ENCODE measurements at regions not wholly inside any gene's neighbourhood (a gene's known extent, or its start where the extent isn't known, plus 50 kb on each side); places are given as distances from the start of the nearest gene placed in this dataset.

DNA sequence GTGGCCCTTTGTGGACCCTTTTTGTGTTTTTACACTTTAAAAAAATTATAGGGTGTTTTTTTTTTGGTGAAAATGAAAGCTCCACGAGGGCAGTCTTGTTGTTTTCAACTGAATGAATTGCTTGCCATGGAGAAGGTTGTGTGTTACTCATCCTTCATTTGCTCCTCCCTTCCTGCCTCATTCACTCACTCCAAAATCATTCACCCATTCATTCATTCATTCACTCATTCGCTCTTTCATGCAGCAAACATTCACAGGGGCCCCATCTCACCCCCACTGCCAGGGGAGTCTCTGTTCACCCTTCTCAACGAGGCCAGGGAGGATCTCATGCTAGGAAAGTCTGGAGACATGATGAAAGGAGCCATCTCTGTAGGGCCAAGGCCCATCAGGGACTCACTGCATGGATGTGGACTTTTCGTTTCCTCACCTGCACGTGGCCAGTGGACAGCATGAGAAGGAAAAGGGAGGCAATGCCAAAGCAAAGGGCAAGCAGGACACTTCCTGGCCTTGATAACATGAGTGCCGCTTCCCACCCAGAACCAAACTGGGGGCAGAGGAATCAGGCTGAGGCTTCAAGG lies 62.8 kb upstream of the COL13A1 start:
- DNase-seq (ENCODE audit: low read depth in 3 of 3, low spot score in 2 of 3), result no peak

GRCh38 chr10:69739634-69740033 lies 62.1 kb upstream of the COL13A1 start:
- no peak for DNase-seq (ENCODE audit: low read depth in 3 of 3, low spot score in 2 of 3)

DNA sequence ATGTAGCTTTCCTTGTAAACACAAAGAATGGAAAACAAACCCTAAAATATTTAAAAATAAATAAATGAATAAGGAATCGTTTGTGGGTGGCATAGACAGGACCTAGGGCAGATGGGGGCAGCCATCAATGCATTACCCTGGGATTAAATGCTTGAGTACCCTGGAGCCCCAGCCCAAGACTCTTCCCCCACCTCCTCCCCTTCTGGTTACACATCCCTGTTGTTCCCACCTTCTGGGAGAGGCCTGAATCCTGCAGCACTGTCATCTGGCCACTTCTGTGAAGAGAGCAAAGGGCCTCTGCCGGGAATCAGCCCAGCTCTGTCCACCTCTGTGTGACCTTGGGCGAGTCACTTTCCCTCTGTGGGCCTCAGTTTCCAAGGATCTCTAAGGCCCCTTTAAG lies 61.6 kb upstream of the COL13A1 start:
- DNase-seq (ENCODE audit: low read depth in 3 of 3, low spot score in 2 of 3), result no peak

- DNase-seq (ENCODE audit: low read depth in 3 of 3, low spot score in 2 of 3), result no peak
Measured at GRCh38 chr10:69741252-69741651, 60.5 kb upstream of the COL13A1 start.

GRCh38 chr10:69741671-69742355 lies 59.9 kb upstream of the COL13A1 start:
- DNase-seq (ENCODE audit: low read depth in 3 of 3, low spot score in 2 of 3), result no peak

DNA sequence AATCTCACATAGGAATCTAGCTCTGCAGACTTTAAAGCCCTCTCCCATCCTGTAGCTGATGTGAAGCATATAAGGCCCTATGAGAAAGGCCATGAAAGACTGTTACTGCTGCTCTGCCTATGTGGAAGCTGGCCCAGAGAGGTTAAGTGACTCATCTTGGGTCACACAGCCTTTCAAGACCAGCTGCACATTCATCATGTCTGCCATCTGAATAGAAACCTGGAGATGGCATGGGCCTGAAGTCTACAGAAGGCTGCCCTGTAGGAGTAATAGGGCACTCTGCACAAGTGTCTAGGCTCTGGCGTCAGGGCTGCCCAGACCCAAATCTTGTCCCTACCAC lies 59.4 kb upstream of the COL13A1 start:
- no peak for DNase-seq (ENCODE audit: low read depth in 3 of 3, low spot score in 2 of 3)

DNA sequence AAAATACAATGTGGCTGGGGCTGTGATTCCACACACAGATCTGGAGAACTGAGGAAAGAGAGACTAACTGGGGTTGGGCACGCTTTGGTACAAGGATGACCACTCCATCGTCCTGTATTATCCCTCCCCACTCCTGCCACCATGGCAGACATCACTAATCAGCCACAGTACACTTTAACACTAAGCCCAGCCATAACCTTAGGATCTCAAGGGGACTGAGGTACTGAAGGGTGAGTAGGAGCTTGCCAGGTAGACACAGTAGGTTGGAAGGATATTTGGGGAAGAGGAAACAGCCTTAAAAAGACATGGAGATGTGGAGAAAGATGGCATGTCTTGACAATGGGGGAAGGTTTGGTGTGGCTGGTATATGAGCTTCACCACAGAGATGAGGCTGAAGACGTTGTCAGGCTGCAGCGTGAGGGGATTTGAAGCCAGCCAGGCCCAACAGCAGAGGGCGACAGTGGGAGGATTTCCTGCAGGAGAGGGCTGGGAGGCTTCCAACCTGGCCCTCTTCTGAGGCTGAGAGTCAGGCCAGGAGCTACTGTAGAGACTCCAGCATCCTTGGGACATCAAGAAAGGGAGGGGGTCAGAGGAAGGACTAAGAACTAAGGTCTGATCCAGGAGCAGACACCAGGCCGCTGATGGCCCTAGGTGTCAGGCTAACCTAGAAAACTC lies 58.6 kb upstream of the COL13A1 start:
- no peak for DNase-seq (ENCODE audit: low read depth in 3 of 3, low spot score in 2 of 3)

GRCh38 chr10:69744971-69745370 lies 56.7 kb upstream of the COL13A1 start:
- no peak for DNase-seq (ENCODE audit: low read depth in 3 of 3, low spot score in 2 of 3)

DNA sequence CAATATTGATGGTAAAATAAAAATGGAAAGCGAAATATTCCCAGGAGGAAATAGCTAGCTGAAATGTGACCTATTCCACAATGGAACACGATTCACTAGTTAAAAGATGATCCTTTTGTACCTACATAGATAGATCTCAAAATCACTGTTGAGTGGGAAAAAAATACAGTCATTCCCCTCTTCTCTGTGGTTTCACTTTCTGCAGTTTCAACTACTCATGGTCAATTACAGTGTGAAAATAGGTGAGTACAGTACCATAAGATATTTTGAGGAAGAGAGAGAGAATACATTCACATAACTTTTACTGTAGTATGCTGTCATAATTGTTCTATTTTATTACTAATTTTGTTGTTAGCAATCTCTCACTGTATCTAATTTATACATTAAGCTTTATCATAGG lies 56.0 kb upstream of the COL13A1 start:
- DNase-seq (ENCODE audit: low read depth in 3 of 3, low spot score in 2 of 3), result no peak

- DNase-seq (ENCODE audit: low read depth in 3 of 3, low spot score in 2 of 3), result no peak
Measured at GRCh38 chr10:69747179-69747578, 54.5 kb upstream of the COL13A1 start.

GRCh38 chr10:69748621-69749020 lies 53.1 kb upstream of the COL13A1 start:
- DNase-seq (ENCODE audit: low read depth in 3 of 3, low spot score in 2 of 3), result no peak

DNA sequence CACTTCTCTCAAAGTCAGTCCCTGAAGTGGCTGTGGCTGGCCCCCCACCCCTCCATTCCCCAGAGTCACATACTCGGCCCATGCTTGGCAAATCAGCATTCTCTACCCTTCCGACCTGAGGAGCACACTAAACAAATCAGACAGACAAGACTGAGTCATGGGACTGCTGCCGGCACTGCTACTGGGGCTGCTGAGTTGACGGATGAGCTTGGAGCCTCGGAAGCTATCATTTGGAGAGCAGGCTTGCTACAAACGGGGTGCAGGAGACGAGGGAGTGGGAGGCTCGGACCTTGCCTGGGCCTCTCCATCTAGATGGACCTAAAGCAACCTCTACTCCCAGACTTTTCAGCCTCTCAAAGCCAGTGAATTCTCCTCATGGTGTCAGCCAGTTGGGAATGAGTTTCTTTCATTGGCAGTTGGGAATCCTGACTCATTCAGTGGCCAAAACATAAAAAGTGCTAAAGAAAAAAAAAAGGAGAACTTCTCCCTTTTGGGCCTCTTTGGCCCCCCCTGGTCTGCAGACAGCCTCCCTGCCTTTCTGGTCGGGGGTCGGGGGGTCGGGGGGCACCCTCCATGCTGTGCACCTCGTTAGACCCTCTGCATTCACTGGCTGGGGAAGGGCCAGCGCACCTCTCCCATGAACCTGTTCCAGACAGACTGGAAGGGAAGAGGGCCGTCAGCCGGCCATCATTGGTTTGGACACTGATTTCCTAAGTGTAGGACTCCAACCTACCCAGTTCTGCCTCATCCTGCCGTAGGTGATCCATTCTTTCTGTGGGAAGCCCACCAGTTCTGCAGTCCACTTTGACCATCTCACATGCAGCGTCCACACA lies 52.3 kb upstream of the COL13A1 start:
- DNase-seq (ENCODE audit: low read depth in 3 of 3, low spot score in 2 of 3), result no peak

GRCh38 chr10:69750011-69750373 lies 51.7 kb upstream of the COL13A1 start:
- no peak for DNase-seq (ENCODE audit: low read depth in 3 of 3, low spot score in 2 of 3)

DNA sequence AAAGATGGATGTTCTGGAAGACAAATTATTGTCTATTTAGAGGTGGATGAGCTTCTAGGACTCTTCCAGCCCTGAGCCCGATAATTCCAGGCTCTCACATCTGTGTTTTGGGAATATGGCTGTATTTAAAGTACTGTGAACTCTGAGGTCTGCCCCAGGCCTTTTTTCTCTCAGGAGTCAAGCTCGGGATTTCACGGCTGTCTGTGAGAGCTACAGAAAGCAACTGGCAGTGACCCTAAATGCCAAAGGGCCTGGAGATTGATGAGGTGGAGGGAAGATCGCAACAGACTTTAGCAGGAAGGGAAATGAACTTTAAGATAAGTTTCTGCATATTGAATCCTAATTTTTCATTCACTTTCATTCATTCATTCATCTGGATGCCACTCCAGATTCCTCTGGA lies 51.0 kb upstream of the COL13A1 start:
- DNase-seq (ENCODE audit: low read depth in 3 of 3, low spot score in 2 of 3), result no peak

GRCh38 chr10:69751214-69751613 lies 50.5 kb upstream of the COL13A1 start:
- no peak for DNase-seq (ENCODE audit: low read depth in 3 of 3, low spot score in 2 of 3)
